HFF-Myc (cell line): ENCODE measurements at regions not wholly inside any gene's neighbourhood (a gene's known extent, or its start where the extent isn't known, plus 50 kb on each side); places are given as distances from the start of the nearest gene placed in this dataset.

ENCODE experiments used
- DNase-seq: peaks from one replicate; pipeline ENCODE4 v3.0.0-alpha.2; 2011; ENCODE audit warnings: low read depth; ENCODE audit errors: extremely low read depth
- H3K4me3 ChIP-seq: replicated peaks from 2 replicates; pipeline ENCODE4 v1.5.1; 2011; ENCODE audit warnings: low read depth, mild to moderate bottlenecking, control low read depth, low read length
- CTCF ChIP-seq: IDR thresholded peaks from 2 replicates; pipeline ENCODE4 v1.5.1; 2012; ENCODE audit warnings: mild to moderate bottlenecking, low read depth, low read length, control low read depth; ENCODE audit errors: missing control alignments

GRCh38 chr2:122747670-122748069 is 992.2 kb downstream of the TSN start:
- TF ChIP-seq CTCF, result no peak
- H3K4me3 ChIP-seq, result no peak overlapping the region
- DNase-seq, result no peak

GRCh38 chr2:122748552-122749011 is 993.1 kb downstream of the TSN start:
- no peak for TF ChIP-seq CTCF
- no peak for DNase-seq
- H3K4me3 ChIP-seq, result no peak overlapping the region

DNA sequence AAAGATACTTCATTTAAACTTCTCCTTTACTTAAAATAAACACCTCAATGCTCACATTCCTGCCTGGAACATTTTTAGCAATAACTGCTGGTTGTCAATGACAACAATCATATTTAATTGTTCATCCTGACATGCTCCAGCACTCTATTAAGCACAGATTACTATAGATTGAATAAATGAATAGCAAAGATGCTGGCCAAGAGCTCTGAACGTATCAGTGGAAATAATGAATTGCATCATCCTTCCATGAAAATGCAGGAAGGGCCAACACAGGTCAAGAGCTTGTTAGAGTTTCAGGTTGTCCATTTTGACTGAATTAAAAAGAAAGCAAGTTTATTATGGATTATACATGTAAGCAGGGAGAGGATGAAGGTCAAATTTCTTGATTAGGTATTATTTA is 994.0 kb downstream of the TSN start:
- no peak overlapping the region for H3K4me3 ChIP-seq
- TF ChIP-seq CTCF, result no peak
- no peak for DNase-seq

GRCh38 chr2:122750095-122750494 is 994.6 kb downstream of the TSN start:
- no peak for TF ChIP-seq CTCF
- DNase-seq, result no peak
- no peak overlapping the region for H3K4me3 ChIP-seq

DNA sequence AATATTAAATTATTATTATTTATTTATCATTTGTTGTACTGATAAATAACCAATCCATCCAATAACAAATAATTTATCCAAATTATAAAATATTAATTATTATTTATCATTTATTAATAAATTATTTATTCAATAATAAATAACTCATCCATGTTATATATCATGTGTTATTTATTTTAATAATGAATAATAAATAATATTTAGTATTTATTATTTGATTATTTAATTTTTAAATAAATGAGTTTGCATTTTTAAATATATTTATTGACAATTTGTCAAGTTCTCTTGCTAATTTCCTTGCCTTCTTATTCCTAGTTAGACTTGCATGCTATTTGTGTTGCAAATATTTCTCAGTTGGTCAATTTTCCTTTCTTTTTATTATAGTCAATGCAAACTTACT is 995.4 kb downstream of the TSN start:
- H3K4me3 ChIP-seq, result no peak overlapping the region
- DNase-seq, result no peak
- no peak for TF ChIP-seq CTCF

- DNase-seq, result no peak
- TF ChIP-seq CTCF, result no peak
- H3K4me3 ChIP-seq, result no peak overlapping the region
These were observed 997.9 kb downstream of the TSN start for GRCh38 chr2:122753336-122753735.

DNA sequence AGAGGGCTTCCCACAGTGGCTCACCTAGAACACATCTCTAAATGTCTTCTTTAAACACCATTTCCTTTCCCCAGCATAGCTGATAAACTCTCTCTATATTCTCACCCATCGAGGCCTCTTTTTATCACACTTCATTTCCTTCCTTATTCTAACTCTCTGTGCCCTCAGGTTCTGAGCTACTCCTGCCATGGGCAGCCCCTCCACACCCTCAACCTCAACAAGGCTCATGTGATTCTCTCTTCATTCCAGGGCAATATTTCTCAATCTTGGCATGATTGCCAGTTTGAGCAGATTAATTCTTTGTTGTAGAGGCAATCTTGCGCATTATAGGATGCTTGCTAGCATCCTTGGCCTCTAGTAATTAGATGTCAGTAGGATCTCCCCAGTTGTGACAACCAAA is 999.1 kb downstream of the TSN start:
- H3K4me3 ChIP-seq, result no peak overlapping the region
- TF ChIP-seq CTCF, result no peak
- no peak for DNase-seq
